H1 (cell line): ENCODE measurements at regions not wholly inside any gene's neighbourhood (a gene's known extent, or its start where the extent isn't known, plus 50 kb on each side); places are given as distances from the start of the nearest gene placed in this dataset.

Source experiments
- CTCF ChIA-PET: fragments of 300-600 bp; sonication (Branson Sonifier 250); formaldehyde crosslinking; loops from one replicate; lab custom pipeline; 2021; ENCODE audit not compliant: partially characterized antibody; lab: Charles Lee
- POLR2A ChIA-PET: fragments of 300-600 bp; sonication (Branson Sonifier 250); formaldehyde crosslinking; loops from one replicate; lab custom pipeline; 2021; ENCODE audit warnings: inconsistent platforms; ENCODE audit not compliant: partially characterized antibody; lab: Charles Lee
- DNase-seq, 2 experiments: peaks; one replicate each; pipeline versions ENCODE4 v3.0.0 to v3.0.0-alpha.2; 2010 to 2022; ENCODE audit warnings: low spot score in 2 of 2, low read depth in 1 of 2, mixed read lengths in 1 of 2
- FAIRE-seq: peaks from 2 replicates; lab custom pipeline; 2011; peaks lifted over from hg19 to GRCh38; lab: Jason Lieb, UNC
- H2AFZ ChIP-seq: 2 replicates; pipeline ENCODE4 v1.8.1; 2012; ENCODE audit warnings: low read length, inconsistent platforms
- H2AK5ac ChIP-seq: 2 replicates; pipeline ENCODE4 v1.6.1; 2013; ENCODE audit warnings: low read depth, low read length
- H2BK120ac ChIP-seq: replicated peaks from 2 replicates; pipeline ENCODE3; 2013; ENCODE audit warnings: low read depth, low read length, inconsistent platforms
- H2BK12ac ChIP-seq: 2 replicates; pipeline ENCODE4 v1.6.1; 2013; ENCODE audit warnings: low read depth, low read length
- H2BK15ac ChIP-seq: 2 replicates; pipeline ENCODE4 v1.6.1; 2013; ENCODE audit warnings: low read length
- H2BK20ac ChIP-seq: 2 replicates; pipeline ENCODE4 v1.6.1; 2013; ENCODE audit warnings: low read length
- H2BK5ac ChIP-seq: 2 replicates; pipeline ENCODE4 v1.6.1; 2013; ENCODE audit warnings: low read depth, low read length
- H3K14ac ChIP-seq: 2 replicates; pipeline ENCODE4 v1.6.1; 2013; ENCODE audit warnings: inconsistent platforms; ENCODE audit not compliant: insufficient read length
- H3K18ac ChIP-seq: 2 replicates; pipeline ENCODE4 v1.6.1; 2013; ENCODE audit warnings: low read length; ENCODE audit errors: extremely low read depth
- H3K23ac ChIP-seq: 2 replicates; pipeline ENCODE4 v1.6.1; 2013; ENCODE audit warnings: inconsistent platforms; ENCODE audit not compliant: insufficient read length
- H3K23me2 ChIP-seq: 2 replicates; pipeline ENCODE4 v1.6.1; 2013; ENCODE audit warnings: low read depth, low read length
- H3K27ac ChIP-seq: 2 replicates; pipeline ENCODE4 v1.6.1; 2011; ENCODE audit warnings: low read depth, low read length, inconsistent platforms
- H3K27me3 ChIP-seq, 4 experiments: replicated peaks in 1 of 4; 1 replicate in 1 of 4; 2 replicates in 3 of 4; pipeline versions ENCODE4 v1.6.1 to v1.8.1; 2011 to 2013; ENCODE audit warnings: low read length in 3 of 4, mild to moderate bottlenecking in 3 of 4, inconsistent platforms in 2 of 4, mixed read lengths in 2 of 4, moderate library complexity in 1 of 4; ENCODE audit not compliant: control insufficient read depth in 3 of 4, insufficient read depth in 3 of 4; ENCODE audit errors: extremely low read depth in 1 of 4
- H3K36me3 ChIP-seq, 4 experiments: 2 replicates each; pipeline versions ENCODE4 v1.6.1 to v1.8.1; 2011 to 2013; ENCODE audit warnings: mild to moderate bottlenecking in 4 of 4, low read length in 3 of 4, moderate library complexity in 2 of 4, control low read depth in 1 of 4, inconsistent platforms in 1 of 4; ENCODE audit not compliant: insufficient read depth in 4 of 4, control insufficient read depth in 2 of 4
- H3K4ac ChIP-seq: replicated peaks from 2 replicates; pipeline ENCODE3; 2013; ENCODE audit warnings: low read length, low read depth, mixed read lengths, inconsistent platforms; ENCODE audit not compliant: insufficient read length
- H3K4me1 ChIP-seq, 4 experiments: replicated peaks in 1 of 4; 1 replicate in 1 of 4; 2 replicates in 3 of 4; pipeline versions ENCODE4 v1.6.1 to v1.8.1; 2011 to 2013; ENCODE audit warnings: low read length in 3 of 4, inconsistent platforms in 2 of 4, mixed read lengths in 1 of 4; ENCODE audit not compliant: insufficient read depth in 4 of 4, control insufficient read depth in 3 of 4
- H3K4me2 ChIP-seq, 2 experiments: 2 replicates each; pipeline versions ENCODE4 v1.6.1 to v1.8.1; 2011 to 2013; ENCODE audit warnings: low read depth in 2 of 2, low read length in 2 of 2, control low read depth in 1 of 2, inconsistent platforms in 1 of 2, mild to moderate bottlenecking in 1 of 2; ENCODE audit not compliant: insufficient read depth in 1 of 2
- H3K4me3 ChIP-seq, 4 experiments: fragments of 200-600, 300-600 bp in 1 of 4; sonication (generic), shearing (Covaris generic), sonication (Bioruptor Twin) in 1 of 4; 2 replicates each; pipeline versions ENCODE4 v1.5.1 to v1.8.1; 2011 to 2016; ENCODE audit warnings: low read length in 4 of 4, low read depth in 3 of 4, control low read depth in 2 of 4, inconsistent platforms in 2 of 4, mild to moderate bottlenecking in 2 of 4, mixed read lengths in 1 of 4, moderate library complexity in 1 of 4; ENCODE audit not compliant: insufficient read depth in 2 of 4; ENCODE audit errors: extremely low read depth in 1 of 4
- H3K56ac ChIP-seq: replicated peaks from 2 replicates; pipeline ENCODE3; 2013; ENCODE audit warnings: low read depth, mild to moderate bottlenecking, mixed read lengths, low read length, inconsistent platforms; ENCODE audit not compliant: insufficient read length
- H3K79me1 ChIP-seq: 2 replicates; pipeline ENCODE4 v1.6.1; 2013; ENCODE audit warnings: low read depth, low read length, control low read depth
- H3K79me2 ChIP-seq, 2 experiments: 2 replicates each; pipeline versions ENCODE4 v1.6.1 to v1.8.1; 2012 to 2013; ENCODE audit warnings: low read length in 2 of 2, mild to moderate bottlenecking in 2 of 2, inconsistent platforms in 1 of 2; ENCODE audit not compliant: insufficient read depth in 2 of 2, control insufficient read depth in 1 of 2
- H3K9ac ChIP-seq, 4 experiments: replicated peaks in 1 of 4; 1 replicate in 1 of 4; 2 replicates in 3 of 4; pipeline versions ENCODE4 v1.6.1 to v1.8.1; 2011 to 2013; ENCODE audit warnings: low read depth in 3 of 4, low read length in 3 of 4, control low read depth in 2 of 4, mild to moderate bottlenecking in 2 of 4, moderate library complexity in 2 of 4, inconsistent platforms in 1 of 4; ENCODE audit errors: extremely low read depth in 1 of 4
- H3K9me3 ChIP-seq, 2 experiments: 2 replicates each; pipeline versions ENCODE4 v1.6.1 to v1.8.1; 2012 to 2013; ENCODE audit warnings: mild to moderate bottlenecking in 2 of 2, moderate library complexity in 2 of 2, control low read depth in 1 of 2, inconsistent platforms in 1 of 2, low read depth in 1 of 2, low read length in 1 of 2, mixed read lengths in 1 of 2; ENCODE audit not compliant: insufficient read depth in 2 of 2
- H4K20me1 ChIP-seq, 2 experiments: replicated peaks in 1 of 2; 2 replicates each; pipeline versions ENCODE3 to v1.8.1; 2011 to 2013; ENCODE audit warnings: inconsistent platforms in 2 of 2, low read length in 2 of 2, mild to moderate bottlenecking in 1 of 2; ENCODE audit not compliant: insufficient read depth in 2 of 2, control insufficient read depth in 1 of 2
- H4K5ac ChIP-seq: 2 replicates; pipeline ENCODE4 v1.6.1; 2013; ENCODE audit warnings: low read length, low read depth, mixed read lengths, inconsistent platforms; ENCODE audit not compliant: insufficient read length
- H4K8ac ChIP-seq: 2 replicates; pipeline ENCODE4 v1.8.0; 2013; ENCODE audit warnings: mild to moderate bottlenecking, moderate library complexity, low read length, inconsistent platforms; ENCODE audit not compliant: insufficient read depth; ENCODE audit errors: extremely low read depth
- H4K91ac ChIP-seq: replicated peaks from 2 replicates; pipeline ENCODE3; 2013; ENCODE audit warnings: low read length, mixed read lengths, inconsistent platforms; ENCODE audit not compliant: insufficient read length
- BACH1 ChIP-seq: IDR thresholded peaks from 2 replicates; pipeline ENCODE4 v1.6.1; 2012; ENCODE audit warnings: low read length, improper control_type of control experiment
- CBX5 ChIP-seq: fragments of 300-800, 300-1000 bp; sonication (generic); IDR thresholded peaks from 2 replicates; pipeline ENCODE4 v1.7.1; 2016; ENCODE audit warnings: antibody characterized with exemption, low read length, low read depth
- CTBP2 ChIP-seq: IDR thresholded peaks from 2 replicates; pipeline ENCODE4 v1.7.0; 2011; ENCODE audit warnings: borderline replicate concordance, mild to moderate bottlenecking, moderate library complexity, mixed read lengths, low read length; ENCODE audit not compliant: insufficient read depth, insufficient read length
- EZH2 ChIP-seq: fragments of 200-600 bp; sonication (generic); IDR thresholded peaks from 2 replicates; pipeline ENCODE4 v1.7.1; 2012; ENCODE audit warnings: low read depth, mild to moderate bottlenecking, moderate library complexity, low read length, inconsistent platforms; ENCODE audit not compliant: severe bottlenecking
- HDAC2 ChIP-seq, 2 experiments: fragments of 300-600 bp in 1 of 2; sonication (generic) in 1 of 2; IDR thresholded peaks; 2 replicates each; pipeline ENCODE4 v1.6.1; 2011 to 2012; ENCODE audit warnings: low read depth in 2 of 2, low read length in 2 of 2, mild to moderate bottlenecking in 2 of 2, moderate library complexity in 2 of 2, borderline replicate concordance in 1 of 2, inconsistent platforms in 1 of 2
- HDAC6 ChIP-seq: IDR thresholded peaks from one replicate; pipeline ENCODE4 v1.7.1; 2012; ENCODE audit warnings: low read depth, mild to moderate bottlenecking, inconsistent platforms, low read length, moderate library complexity
- POLR2AphosphoS5 ChIP-seq: IDR thresholded peaks from 2 replicates; pipeline ENCODE4 v1.6.1; 2011; ENCODE audit warnings: low read depth, low read length
- POU5F1 ChIP-seq: IDR thresholded peaks from 2 replicates; pipeline ENCODE4 v1.6.1; 2011; ENCODE audit warnings: low read depth, mild to moderate bottlenecking, low read length, moderate library complexity
- RXRA ChIP-seq: IDR thresholded peaks from 2 replicates; pipeline ENCODE4 v1.6.1; 2011; ENCODE audit warnings: low read depth, mild to moderate bottlenecking, low read length, moderate library complexity; ENCODE audit not compliant: insufficient read depth
- SIRT6 ChIP-seq: IDR thresholded peaks from one replicate; pipeline ENCODE4 v1.7.1; 2012; ENCODE audit warnings: low read length, inconsistent platforms
- SP1 ChIP-seq: IDR thresholded peaks from 2 replicates; pipeline ENCODE4 v1.6.1; 2011; ENCODE audit warnings: low read depth, low read length
- SRF ChIP-seq: IDR thresholded peaks from 2 replicates; pipeline ENCODE4 v1.6.1; 2011; ENCODE audit warnings: mild to moderate bottlenecking, low read depth, low read length, moderate library complexity
- USF2 ChIP-seq: IDR thresholded peaks from 2 replicates; pipeline ENCODE4 v1.6.1; 2011; ENCODE audit warnings: low read length, improper control_type of control experiment
- ZNF274 ChIP-seq: IDR thresholded peaks from 2 replicates; pipeline ENCODE4 v1.7.0; 2012; ENCODE audit warnings: low read length, borderline replicate concordance; ENCODE audit errors: extremely low read depth
- WGBS, 2 experiments: shearing (Covaris generic) in 1 of 2; methylation state at CpG; one replicate each; pipeline versions ENCODE4 v1.1.6 to v1.1.7; 2013 to 2015; ENCODE audit warnings: low lambda C conversion rate in 2 of 2, mixed read lengths in 2 of 2, inconsistent platforms in 1 of 2, low coverage in 1 of 2, missing lambda C conversion rate in 1 of 2; ENCODE audit not compliant: insufficient replicate concordance in 2 of 2, insufficient coverage in 1 of 2, insufficient read length in 1 of 2; ENCODE audit errors: extremely low coverage in 1 of 2, missing lambda C conversion rate in 1 of 2; 5-methylcytosine and 5-hydroxymethylcytosine counted together

GRCh38 chr21:26227130-26227529 is 56.6 kb upstream of the APP start:
- Histone ChIP-seq H3K9me3 (0 out of 4 replicates have a peak, but pooled peaks cover 0 to 3% of the 10 kb centered on the region in 2 experiments), H3K4me2 (no peak overlapping the region)
- CTCF ChIA-PET, result no interaction called here

More at GRCh38 chr21:26227130-26227529, 56.6 kb upstream of the APP start:
- no peaks in the 10 kb centered on the region for H3K79me2 ChIP-seq
- H3K4me3 ChIP-seq, result no peak overlapping the region
- H4K8ac ChIP-seq, result no peak overlapping the region
- no peaks in the 10 kb centered on the region for H3K27me3 ChIP-seq
- H3K4ac ChIP-seq, result no peak overlapping the region
- no peak overlapping the region for H2BK15ac ChIP-seq
- H2AFZ ChIP-seq, result no peak overlapping the region
- no peak overlapping the region for H3K9ac ChIP-seq
- H3K14ac ChIP-seq, result no peak overlapping the region
- no peak overlapping the region for H3K23ac ChIP-seq
- no peak overlapping the region for H2BK120ac ChIP-seq
- no peak for DNase-seq
- no peaks in the 10 kb centered on the region; a peak in 2 of 8 replicates for H3K36me3 ChIP-seq
- H3K18ac ChIP-seq, result peak overlapping the region; percentile 56; the same call in 1 of the 2 replicates
- no peaks in the 10 kb centered on the region for H3K79me1 ChIP-seq
- POLR2A ChIA-PET, result no interaction called here
- no peak overlapping the region for H2AK5ac ChIP-seq
- FAIRE-seq, result no peak
- H3K27ac ChIP-seq, result no peak overlapping the region
- no peak overlapping the region for H4K5ac ChIP-seq
- H3K56ac ChIP-seq, result no peak overlapping the region
- WGBS, 2 experiments, result 92% methylated on average over 2 of the region's 2 CpGs; no CpG with 5 or more reads in 1 of the 2 experiments
- no peaks in the 10 kb centered on the region; a peak in 1 of 7 replicates for H3K4me1 ChIP-seq
- H4K20me1 ChIP-seq, result no peaks in the 10 kb centered on the region
- no peaks in the 10 kb centered on the region for H3K23me2 ChIP-seq
- peak overlapping the region; percentile 9; the same call in 1 of the 2 replicates for H2BK20ac ChIP-seq
- TF ChIP-seq RXRA (no peak), EZH2 (no peak), SP1 (no peak), USF2 (no peak), CTBP2 (no peak), HDAC2 (IDR thresholded peaks at IDR 0.05; ENCODE audit: borderline replicate concordance in 1 of 2, low read depth in 2 of 2, low read length in 2 of 2) (no peak), HDAC6 (no peak), POLR2AphosphoS5 (no peak), ZNF274 (no peak), SIRT6 (no peak), POU5F1 (no peak), SRF (no peak), CBX5 (no peak), BACH1 (no peak)
- peak overlapping the region; percentile 80; the same call in 1 of the 2 replicates for H2BK5ac ChIP-seq
- no peak overlapping the region for H4K91ac ChIP-seq
- peak overlapping the region; percentile 92; the same call in 1 of the 2 replicates for H2BK12ac ChIP-seq
